ENCODE measurements at regions not wholly inside any gene's neighbourhood (a gene's known extent, or its start where the extent isn't known, plus 50 kb on each side); places are given as distances from the start of the nearest gene placed in this dataset.

- DNase-seq (ENCODE audit: low read depth, low spot score), result no peak
Measured at GRCh38 chr4:95987851-95988250, 148.0 kb downstream of the PDHA2 start.

DNA sequence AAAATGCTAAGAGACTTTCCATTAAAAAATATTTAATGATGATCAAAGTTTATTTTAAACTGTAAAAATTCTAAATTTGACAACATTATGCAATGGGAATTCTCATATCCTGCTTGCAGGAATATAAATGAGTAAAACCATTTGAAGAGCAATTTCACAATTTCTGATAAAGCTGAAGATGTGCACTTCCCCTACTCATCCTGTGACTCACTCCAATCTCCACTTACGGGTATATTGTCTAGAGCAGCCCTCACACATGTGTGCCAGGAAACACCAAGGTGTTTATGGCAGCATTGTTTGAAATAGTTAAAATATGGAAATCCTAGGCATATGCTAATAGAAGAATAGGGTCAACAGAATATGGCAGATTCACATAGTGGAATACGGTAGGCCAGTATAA, 158.4 kb downstream of the PDHA2 start:
- no peak for DNase-seq (ENCODE audit: low read depth, low spot score)

- DNase-seq (ENCODE audit: low read depth, low spot score), result peak; percentile 27
Measured at GRCh38 chr4:96003951-96004740, 164.3 kb downstream of the PDHA2 start.

DNA sequence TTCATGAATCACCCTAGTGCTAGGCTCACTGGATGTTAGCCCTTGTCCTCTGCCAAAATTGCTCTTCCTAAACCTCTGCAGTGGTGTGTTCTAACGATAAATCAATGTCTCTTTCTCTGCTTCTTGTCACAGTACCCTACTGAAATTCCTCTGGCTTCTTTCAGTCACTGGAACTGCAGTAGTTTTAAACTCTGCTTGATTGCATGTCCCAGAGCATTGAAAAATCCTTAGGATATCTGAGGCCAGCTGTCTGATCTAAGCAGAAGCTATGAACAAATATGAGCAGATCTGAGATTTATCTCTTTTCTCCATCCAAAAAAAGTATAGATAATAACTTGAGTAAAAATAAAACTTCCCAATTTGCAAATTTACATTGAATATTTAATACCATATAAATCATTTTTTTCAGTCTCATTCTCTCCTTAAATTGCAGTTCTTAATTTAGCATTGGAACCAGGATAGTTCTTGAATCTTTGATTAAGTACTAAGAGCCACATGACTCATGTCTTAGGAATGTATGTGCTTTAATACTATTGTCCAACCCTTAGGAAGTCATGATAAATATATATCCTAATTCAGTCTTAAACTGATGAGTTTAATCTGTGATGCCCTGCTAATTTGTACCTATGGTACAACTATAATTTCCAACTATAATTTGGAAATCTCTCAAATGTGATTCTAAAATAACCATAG, 169.7 kb downstream of the PDHA2 start:
- no peak for DNase-seq (ENCODE audit: low read depth, low spot score)

- DNase-seq (ENCODE audit: low read depth, low spot score), result no peak
Measured at GRCh38 chr4:96012687-96013086, 172.8 kb downstream of the PDHA2 start.

- DNase-seq (ENCODE audit: low read depth, low spot score), result no peak
Measured at GRCh38 chr4:96016634-96017299, 176.9 kb downstream of the PDHA2 start.

DNA sequence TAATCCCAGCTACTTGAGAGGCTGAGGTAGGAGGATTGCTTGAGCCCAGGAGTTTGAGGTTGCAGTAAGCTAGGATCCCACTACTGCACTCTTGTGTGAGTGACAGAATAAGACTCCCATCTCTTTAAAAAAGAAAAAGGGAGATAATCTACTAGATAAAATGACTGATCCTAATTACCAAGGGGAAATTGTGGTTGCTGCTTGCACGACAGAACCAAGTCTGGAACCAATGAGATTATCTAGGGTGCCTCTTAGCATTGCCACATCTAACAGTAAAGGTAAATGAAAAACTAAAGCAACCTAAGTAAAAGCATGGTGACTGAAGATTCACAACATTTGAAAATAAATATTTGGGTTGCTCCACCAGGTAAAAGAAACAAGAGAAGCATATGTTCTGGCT, 185.1 kb downstream of the PDHA2 start:
- DNase-seq (ENCODE audit: low read depth, low spot score), result no peak

DNA sequence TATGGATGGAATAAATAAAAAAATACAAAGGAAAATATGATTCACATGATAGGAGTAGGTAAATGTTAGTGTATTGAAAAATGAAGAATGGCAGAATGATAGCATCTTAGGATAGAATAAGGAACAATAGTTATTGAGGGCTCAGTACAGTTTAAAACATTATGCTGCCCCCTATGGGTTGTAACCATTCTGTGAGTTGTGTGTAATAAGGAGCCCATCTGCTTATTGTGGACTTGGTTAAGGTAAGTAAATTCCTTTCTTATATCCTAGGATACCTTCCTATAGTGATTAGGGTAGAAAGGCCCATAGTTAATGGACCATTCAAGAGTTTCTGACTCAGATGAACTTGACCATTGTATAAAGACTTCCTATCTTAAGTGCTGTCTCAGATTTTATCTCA, 195.8 kb downstream of the PDHA2 start:
- no peak for DNase-seq (ENCODE audit: low read depth, low spot score)

DNA sequence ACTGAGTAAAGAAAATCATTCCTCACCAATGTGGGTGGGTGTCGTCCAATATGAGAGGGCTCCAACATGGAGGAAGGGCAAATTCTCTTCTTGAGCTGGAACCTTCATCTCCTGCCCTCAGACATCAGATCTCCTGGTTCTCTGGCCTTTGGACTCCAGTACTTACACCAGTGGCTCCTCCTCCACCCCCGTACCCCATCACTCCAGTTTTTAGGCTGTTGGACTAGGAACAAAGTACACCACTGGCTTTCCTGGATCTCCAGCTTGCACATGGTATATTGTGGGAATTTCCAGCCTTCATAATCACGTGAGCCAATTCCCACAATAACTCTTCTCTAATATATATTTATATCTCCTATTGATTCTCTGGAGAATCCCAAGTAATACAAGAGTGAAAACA, 196.9 kb downstream of the PDHA2 start:
- no peak for DNase-seq (ENCODE audit: low read depth, low spot score)

GRCh38 chr4:96037705-96038104, 197.8 kb downstream of the PDHA2 start:
- no peak for DNase-seq (ENCODE audit: low read depth, low spot score)

DNA sequence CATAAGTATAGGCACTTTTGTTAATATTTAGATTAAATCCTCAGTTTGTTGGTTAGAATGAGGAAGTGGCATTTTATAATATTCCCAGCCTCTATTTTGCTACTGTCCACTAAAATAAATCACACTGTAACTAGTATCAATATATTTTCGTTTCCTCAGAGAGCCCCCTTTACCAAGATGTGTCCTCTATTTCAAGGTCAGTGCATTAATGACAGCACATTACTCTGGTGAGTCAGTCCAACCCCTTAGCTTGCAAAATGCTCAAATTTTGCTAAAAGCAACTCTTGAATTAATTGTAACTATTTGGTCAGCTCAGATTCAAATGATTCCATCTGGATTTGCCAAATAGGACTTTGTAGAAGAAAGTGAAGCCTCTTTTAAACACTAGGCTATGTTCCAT, 199.3 kb downstream of the PDHA2 start:
- DNase-seq (ENCODE audit: low read depth, low spot score), result no peak

DNA sequence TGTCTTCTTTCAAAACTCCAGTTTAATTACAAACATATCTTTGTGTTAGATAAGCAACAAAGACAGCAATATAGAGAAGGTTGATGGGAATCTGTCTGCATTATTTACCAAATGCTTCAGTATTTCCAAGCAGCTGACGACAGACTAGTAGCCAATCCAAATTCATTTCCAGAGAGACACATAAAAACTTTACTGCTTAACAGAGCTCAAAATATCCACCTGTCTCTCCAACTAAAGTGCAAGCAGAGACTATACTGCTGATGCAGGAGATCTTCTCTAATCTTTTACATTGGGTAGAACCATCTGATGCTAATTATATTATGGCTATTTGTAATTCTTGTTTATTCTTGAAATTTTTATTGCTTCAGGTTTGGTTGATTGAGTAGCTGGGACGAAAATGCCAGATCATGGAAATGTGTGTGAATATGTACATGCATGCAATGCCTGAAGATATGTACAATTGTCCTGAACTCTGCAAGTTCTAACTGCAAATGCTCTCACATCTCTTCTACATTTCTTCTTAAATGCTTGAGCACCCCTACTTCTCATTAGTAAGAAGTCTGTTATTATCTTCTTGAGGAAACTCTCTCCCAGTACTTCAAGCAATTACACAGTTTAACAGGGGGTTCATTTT, 200.0 kb downstream of the PDHA2 start:
- no peak for DNase-seq (ENCODE audit: low read depth, low spot score)

GRCh38 chr4:96044971-96045370, 205.1 kb downstream of the PDHA2 start:
- DNase-seq (ENCODE audit: low read depth, low spot score), result no peak

DNA sequence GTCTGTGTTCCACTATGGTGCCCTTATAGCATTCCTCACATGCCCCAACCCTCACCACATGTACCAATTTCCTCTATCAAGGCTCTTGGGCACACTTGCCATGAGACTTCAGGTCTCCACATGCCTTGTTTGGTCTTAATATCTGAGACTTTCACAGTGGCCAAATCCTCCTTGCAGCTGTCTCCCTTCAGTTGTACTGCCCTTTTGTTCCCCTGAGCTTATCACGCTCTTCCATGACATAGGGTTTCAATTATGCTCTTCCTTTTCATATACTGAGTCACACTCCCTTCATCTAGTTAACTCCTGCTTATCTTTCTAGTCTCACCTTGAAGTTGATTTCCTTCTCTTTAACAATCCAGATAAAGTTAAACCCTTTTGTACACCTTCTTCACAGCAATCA, 212.9 kb downstream of the PDHA2 start:
- no peak for DNase-seq (ENCODE audit: low read depth, low spot score)

DNA sequence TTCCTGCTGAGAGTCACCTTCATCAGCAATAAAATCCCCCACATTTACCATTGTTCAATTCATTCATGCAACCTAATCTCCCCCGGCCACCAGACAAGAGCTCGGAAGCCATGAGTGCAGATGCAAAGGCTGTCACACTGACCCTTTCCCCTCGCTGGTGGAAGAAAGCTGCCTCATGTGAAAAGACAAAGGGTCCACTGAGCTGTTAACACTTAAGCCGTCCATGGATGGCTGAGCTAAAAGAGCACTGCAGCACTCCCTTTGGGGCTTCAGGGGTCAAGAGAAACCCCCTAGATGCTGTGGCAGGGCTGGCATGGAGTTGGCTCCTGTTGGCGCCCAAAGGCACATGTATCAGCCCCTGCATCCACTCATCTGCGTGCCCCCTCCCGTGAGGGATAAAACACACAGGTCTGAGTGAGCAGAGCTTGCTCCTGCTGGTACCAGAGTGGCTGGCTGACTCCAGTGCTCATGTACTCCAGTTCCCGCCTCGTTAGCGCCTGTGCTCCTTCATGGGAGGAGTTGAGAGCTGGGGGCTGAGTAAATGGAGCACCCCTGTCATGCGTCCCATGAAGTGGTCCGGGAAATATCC, 216.5 kb downstream of the PDHA2 start:
- no peak for DNase-seq (ENCODE audit: low read depth, low spot score)

DNA sequence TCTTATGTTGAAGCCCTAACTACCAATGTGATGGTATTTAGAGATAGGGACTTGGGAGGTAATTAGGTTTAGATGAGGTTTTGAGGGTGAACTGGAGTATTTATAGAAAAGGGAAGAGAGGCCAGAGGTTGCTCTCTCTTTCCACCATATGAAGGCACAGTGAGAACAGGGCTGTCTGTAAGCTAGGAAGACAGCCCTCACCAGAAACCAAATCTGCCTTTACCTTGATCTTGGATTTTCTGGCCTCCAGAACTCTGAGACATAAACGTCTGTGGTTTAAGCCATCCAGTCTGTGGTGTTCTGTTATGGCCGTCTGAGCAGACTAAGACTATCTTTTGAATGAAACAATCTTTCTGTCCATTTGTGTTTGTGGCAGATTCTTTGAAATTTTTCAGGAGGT, 223.7 kb downstream of the PDHA2 start:
- no peak for DNase-seq (ENCODE audit: low read depth, low spot score)

GRCh38 chr4:96073461-96073860, 233.6 kb downstream of the PDHA2 start:
- DNase-seq (ENCODE audit: low read depth, low spot score), result no peak

- no peak for DNase-seq (ENCODE audit: low read depth, low spot score)
Measured at GRCh38 chr4:96092151-96092705, 252.3 kb downstream of the PDHA2 start.

- no peak for DNase-seq (ENCODE audit: low read depth, low spot score)
Measured at GRCh38 chr4:96093057-96093456, 253.2 kb downstream of the PDHA2 start.

GRCh38 chr4:96093563-96093962, 253.7 kb downstream of the PDHA2 start:
- no peak for DNase-seq (ENCODE audit: low read depth, low spot score)

GRCh38 chr4:96094183-96094582, 254.3 kb downstream of the PDHA2 start:
- no peak for DNase-seq (ENCODE audit: low read depth, low spot score)
